Vagina (tissue), 2 donors: ENCODE measurements at regions not wholly inside any gene's neighbourhood (a gene's known extent, or its start where the extent isn't known, plus 50 kb on each side); places are given as distances from the start of the nearest gene placed in this dataset.

Experiments
- DNase-seq, 2 donors: peaks; one replicate each; pipeline ENCODE4 v3.0.0-alpha.2; 2017; ENCODE audit errors: extremely low spot score in 2 of 2
- H3K27ac ChIP-seq: fragments of 200-600 bp; sonication (generic); one replicate; pipeline ENCODE4 v1.5.1; 2019
- H3K27me3 ChIP-seq: fragments of 200-600 bp; sonication (generic); one replicate; pipeline ENCODE4 v1.5.1; 2019
- H3K36me3 ChIP-seq, 2 donors: fragments of 200-600 bp; sonication (generic); one replicate each; pipeline ENCODE4 v1.5.1; 2017 to 2019
- H3K4me1 ChIP-seq: fragments of 200-600 bp; sonication (generic); one replicate; pipeline ENCODE4 v1.5.1; 2019
- H3K4me3 ChIP-seq, 2 donors: fragments of 200-600 bp; sonication (generic); 1 replicate in 1 of 2; 2 replicates in 1 of 2; pipeline ENCODE4 v1.5.1; 2016 to 2019
- H3K9me3 ChIP-seq: fragments of 200-600 bp; sonication (generic); one replicate; pipeline ENCODE4 v1.5.1; 2019
- POLR2A ChIP-seq, 2 donors: fragments of 450-650 bp; IDR thresholded peaks; one replicate each; pipeline ENCODE4 v1.6.1; 2017; ENCODE audit warnings: antibody characterized with exemption in 2 of 2, mild to moderate bottlenecking in 2 of 2, moderate library complexity in 2 of 2
- POLR2AphosphoS5 ChIP-seq, 2 donors: sonication (generic); formaldehyde crosslinking; IDR thresholded peaks; one replicate each; pipeline ENCODE4 v1.9.0; 2017; ENCODE audit warnings: antibody characterized with exemption in 2 of 2, mild to moderate bottlenecking in 2 of 2, low read depth in 1 of 2; ENCODE audit not compliant: insufficient read depth in 1 of 2
- intact Hi-C: fragments of 100-400 bp; cut with DNase I; formaldehyde crosslinking; loops from one replicate; pipeline ENCODE4 v1.15.1; 2023
- TF ChIP-seq, protein P1 (sequence below), 3 experiments: fragments of 450-650 bp in 2 of 3; fragments of 200-600 bp in 1 of 3; sonication (generic) in 1 of 3; IDR thresholded peaks; one replicate each; pipeline ENCODE4 v1.5.1; 2017 to 2019; ENCODE audit warnings: antibody characterized with exemption in 3 of 3, mild to moderate bottlenecking in 2 of 3, moderate library complexity in 2 of 3

DNA sequence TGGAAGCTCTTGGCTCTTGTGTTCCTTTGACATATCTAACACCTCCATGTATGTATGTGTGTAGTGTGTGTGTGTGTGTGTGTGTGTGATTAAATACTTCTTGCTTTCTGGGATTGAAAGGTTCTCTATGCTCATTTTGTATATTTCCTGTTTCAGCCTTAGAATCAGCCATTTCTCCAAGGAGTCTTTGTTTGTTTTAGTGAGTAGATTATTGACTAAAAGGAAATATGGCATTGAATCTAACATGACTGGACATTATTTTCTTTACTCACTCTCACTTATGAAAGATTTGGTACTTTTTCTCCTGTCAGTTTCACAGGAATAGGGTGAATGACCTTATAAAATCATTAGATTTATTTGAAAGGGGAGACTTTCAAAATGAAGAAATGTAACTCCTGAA, 413.8 kb upstream of the SLC14A2 start:
- intact Hi-C loops = no loop called here
- no peaks in the 10 kb centered on the region for H3K27me3 ChIP-seq
- H3K36me3 ChIP-seq = no peaks in the 10 kb centered on the region
- no peaks in the 10 kb centered on the region for H3K9me3 ChIP-seq
- no peak for DNase-seq
- H3K4me3 ChIP-seq = no peak overlapping the region
- H3K4me1 ChIP-seq = no peaks in the 10 kb centered on the region
- no peak overlapping the region for H3K27ac ChIP-seq
- no peak for TF ChIP-seq POLR2AphosphoS5 (IDR thresholded peaks at IDR 0.05; ENCODE audit: insufficient read depth in 1 of 2, low read depth in 1 of 2)
- TF ChIP-seq, protein P1, sequence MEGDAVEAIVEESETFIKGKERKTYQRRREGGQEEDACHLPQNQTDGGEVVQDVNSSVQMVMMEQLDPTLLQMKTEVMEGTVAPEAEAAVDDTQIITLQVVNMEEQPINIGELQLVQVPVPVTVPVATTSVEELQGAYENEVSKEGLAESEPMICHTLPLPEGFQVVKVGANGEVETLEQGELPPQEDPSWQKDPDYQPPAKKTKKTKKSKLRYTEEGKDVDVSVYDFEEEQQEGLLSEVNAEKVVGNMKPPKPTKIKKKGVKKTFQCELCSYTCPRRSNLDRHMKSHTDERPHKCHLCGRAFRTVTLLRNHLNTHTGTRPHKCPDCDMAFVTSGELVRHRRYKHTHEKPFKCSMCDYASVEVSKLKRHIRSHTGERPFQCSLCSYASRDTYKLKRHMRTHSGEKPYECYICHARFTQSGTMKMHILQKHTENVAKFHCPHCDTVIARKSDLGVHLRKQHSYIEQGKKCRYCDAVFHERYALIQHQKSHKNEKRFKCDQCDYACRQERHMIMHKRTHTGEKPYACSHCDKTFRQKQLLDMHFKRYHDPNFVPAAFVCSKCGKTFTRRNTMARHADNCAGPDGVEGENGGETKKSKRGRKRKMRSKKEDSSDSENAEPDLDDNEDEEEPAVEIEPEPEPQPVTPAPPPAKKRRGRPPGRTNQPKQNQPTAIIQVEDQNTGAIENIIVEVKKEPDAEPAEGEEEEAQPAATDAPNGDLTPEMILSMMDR (IDR thresholded peaks at IDR 0.05) = no peak
- TF ChIP-seq POLR2A (IDR thresholded peaks at IDR 0.05) = no peak

- DNase-seq = no peak
- no peaks in the 10 kb centered on the region for H3K4me1 ChIP-seq
- H3K4me3 ChIP-seq = no peak overlapping the region
- H3K36me3 ChIP-seq = no peaks in the 10 kb centered on the region
- intact Hi-C loops = no loop called here
- no peaks in the 10 kb centered on the region for H3K27me3 ChIP-seq
- H3K9me3 ChIP-seq = no peaks in the 10 kb centered on the region
- H3K27ac ChIP-seq = no peak overlapping the region
- TF ChIP-seq, protein P1 (IDR thresholded peaks at IDR 0.05) = no peak
- TF ChIP-seq POLR2A (IDR thresholded peaks at IDR 0.05) (no peak), POLR2AphosphoS5 (IDR thresholded peaks at IDR 0.05; ENCODE audit: insufficient read depth in 1 of 2, low read depth in 1 of 2) (no peak)
These were observed 413.2 kb upstream of the SLC14A2 start for GRCh38 chr18:45202061-45202460.

DNA sequence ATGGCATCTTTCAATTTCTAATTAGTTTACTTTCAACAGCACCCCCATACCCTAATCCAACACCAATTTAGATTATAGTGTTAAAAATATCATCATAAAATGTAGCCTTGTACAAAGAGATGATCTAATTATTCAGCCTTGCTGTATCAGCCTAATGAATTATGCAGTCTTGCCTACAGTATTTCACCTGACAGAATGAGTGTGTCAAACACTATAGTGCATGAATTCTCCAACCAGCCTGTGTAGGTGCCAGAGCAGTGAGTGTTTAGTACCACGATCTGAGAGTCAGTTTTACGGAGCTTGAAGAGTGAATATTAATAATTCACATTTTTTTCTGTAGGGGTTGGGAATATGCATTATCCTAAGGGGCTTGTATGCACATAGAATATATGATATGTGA, 411.6 kb upstream of the SLC14A2 start:
- Histone ChIP-seq H3K36me3 (no peaks in the 10 kb centered on the region), H3K27ac (no peak overlapping the region), H3K27me3 (no peaks in the 10 kb centered on the region), H3K4me3 (no peak overlapping the region), H3K9me3 (no peaks in the 10 kb centered on the region), H3K4me1 (no peaks in the 10 kb centered on the region)
- DNase-seq = no peak
- no peak for TF ChIP-seq POLR2A (IDR thresholded peaks at IDR 0.05)
- TF ChIP-seq, protein P1 (IDR thresholded peaks at IDR 0.05) = no peak
- no peak for TF ChIP-seq POLR2AphosphoS5 (IDR thresholded peaks at IDR 0.05; ENCODE audit: insufficient read depth in 1 of 2, low read depth in 1 of 2)
- intact Hi-C loops = no loop called here

DNA sequence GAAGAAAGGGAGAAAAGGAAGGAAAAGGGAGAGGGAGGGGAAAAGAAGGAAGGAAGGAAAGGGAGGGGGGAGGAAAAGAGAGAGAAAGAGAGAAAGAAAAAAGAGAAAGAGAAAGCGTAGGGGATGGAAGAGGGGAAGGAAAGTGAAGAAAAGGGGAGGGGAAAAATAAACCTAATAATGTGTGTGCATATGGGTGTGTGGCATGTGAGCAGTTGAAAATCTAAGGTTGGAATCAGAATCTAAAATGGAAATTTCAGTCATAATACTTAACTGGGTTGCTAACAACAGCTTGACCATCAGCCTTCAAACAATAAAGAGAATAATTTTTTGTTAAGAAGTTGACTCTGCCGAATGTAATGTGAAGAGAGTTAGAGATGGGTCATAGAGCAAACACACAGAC, 407.9 kb upstream of the SLC14A2 start:
- Histone ChIP-seq H3K36me3 (no peaks in the 10 kb centered on the region), H3K9me3 (no peaks in the 10 kb centered on the region), H3K4me3 (no peak overlapping the region), H3K27ac (no peak overlapping the region), H3K4me1 (no peaks in the 10 kb centered on the region), H3K27me3 (no peaks in the 10 kb centered on the region)
- no peak for TF ChIP-seq POLR2AphosphoS5 (IDR thresholded peaks at IDR 0.05; ENCODE audit: insufficient read depth in 1 of 2, low read depth in 1 of 2)
- no peak for DNase-seq
- intact Hi-C loops = no loop called here

DNA sequence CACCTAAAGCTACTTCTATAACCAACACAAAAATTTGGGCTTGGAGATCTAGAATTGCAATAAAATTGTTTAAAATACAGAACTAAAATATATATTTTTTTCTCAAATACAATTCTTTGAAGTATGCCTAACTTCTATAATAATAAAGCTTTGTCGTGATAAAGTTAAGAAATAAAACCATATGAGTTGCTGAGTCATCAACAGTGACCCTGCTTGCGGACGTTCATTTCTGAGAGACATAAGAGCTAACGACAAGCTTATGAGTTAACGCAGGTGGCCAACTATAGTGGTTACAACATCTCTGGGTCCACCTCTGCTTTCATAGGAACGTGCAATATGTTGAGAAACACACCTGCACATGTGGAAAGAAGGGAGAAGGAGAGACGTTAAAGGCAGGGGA, 407.1 kb upstream of the SLC14A2 start:
- Histone ChIP-seq H3K9me3 (no peaks in the 10 kb centered on the region), H3K4me3 (no peak overlapping the region), H3K27me3 (no peaks in the 10 kb centered on the region), H3K36me3 (no peaks in the 10 kb centered on the region), H3K27ac (no peak overlapping the region), H3K4me1 (no peaks in the 10 kb centered on the region)
- no peak for DNase-seq
- TF ChIP-seq, protein P1 (IDR thresholded peaks at IDR 0.05) = no peak
- TF ChIP-seq POLR2AphosphoS5 (IDR thresholded peaks at IDR 0.05; ENCODE audit: insufficient read depth in 1 of 2, low read depth in 1 of 2) (no peak), POLR2A (IDR thresholded peaks at IDR 0.05) (no peak)
- intact Hi-C loops = no loop called here
